Left renal cortex interstitium (tissue), 4 donors: ENCODE measurements at regions not wholly inside any gene's neighbourhood (a gene's known extent, or its start where the extent isn't known, plus 50 kb on each side); places are given as distances from the start of the nearest gene placed in this dataset.
A peak's percentile ranks its signal among the peaks of the same experiment; 100 is the strongest.
"Not testable (repeated sequence)": the region's sequence is repeated elsewhere in the genome, so short reads cannot be mapped to it uniquely, and the experiment has no call there.

Experiments
- DNase-seq, 4 donors: peaks; one replicate each; pipeline ENCODE4 v3.0.0-alpha.2; 2013; ENCODE audit warnings: low read depth in 4 of 4, low spot score in 2 of 4, missing footprints in 1 of 4

DNA sequence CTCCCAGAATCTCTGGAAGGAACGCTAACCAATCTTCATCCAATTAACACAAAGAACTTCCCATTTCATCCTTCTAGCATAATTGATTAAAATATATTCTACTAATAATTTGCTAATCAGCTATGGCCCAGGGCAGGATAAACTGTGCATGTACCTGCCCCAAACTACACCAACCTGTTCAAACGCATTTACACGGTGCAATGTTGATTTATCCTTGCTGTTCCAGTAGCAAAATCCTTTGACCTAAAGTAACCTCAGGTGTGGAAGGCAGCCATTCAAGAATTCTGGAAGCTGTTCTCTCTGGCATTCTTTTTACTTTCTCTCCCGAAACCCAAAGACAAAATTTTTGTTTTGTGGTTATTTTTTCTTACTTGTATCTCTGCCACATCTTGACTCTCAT, 309.4 kb downstream of the ZNF674 start:
- no peak for DNase-seq

DNA sequence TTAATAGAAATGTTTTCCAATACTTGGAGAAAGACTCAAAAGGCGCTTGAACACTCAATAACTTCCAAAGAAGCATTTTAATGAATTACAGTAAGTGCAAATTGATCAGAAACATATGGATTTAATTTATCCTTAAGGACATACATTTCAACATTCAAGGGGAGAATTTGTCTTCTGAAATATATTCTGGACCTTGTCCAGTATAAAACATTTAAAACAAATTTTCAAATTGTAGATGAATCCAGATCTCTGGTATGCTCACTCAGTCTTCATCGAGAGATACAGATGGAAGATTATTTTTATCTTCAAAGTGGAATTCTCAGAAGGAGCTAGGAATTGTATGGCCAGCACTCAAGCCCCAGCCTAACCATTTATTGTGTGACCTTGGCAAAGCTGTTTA, 310.4 kb downstream of the ZNF674 start:
- no peak for DNase-seq

DNA sequence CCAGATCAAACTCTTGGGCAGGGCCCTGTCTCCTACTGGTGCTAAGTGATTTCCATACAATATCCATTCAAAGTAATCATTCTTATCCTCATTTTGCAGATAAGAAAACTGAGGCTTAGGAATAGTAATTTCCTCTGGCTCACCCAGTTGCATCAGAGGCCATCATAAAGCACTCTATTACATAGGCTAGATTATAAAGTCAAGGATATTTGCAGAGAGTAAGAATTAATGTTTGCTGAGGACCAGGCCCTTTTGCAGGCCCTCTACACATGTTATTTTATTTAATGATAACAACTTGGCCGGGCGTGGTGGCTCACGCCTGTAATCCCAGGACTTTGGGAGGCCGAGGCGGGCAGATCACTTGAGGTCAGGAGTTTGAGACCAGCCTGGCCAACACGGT, 316.8 kb downstream of the ZNF674 start:
- DNase-seq = no peak

DNA sequence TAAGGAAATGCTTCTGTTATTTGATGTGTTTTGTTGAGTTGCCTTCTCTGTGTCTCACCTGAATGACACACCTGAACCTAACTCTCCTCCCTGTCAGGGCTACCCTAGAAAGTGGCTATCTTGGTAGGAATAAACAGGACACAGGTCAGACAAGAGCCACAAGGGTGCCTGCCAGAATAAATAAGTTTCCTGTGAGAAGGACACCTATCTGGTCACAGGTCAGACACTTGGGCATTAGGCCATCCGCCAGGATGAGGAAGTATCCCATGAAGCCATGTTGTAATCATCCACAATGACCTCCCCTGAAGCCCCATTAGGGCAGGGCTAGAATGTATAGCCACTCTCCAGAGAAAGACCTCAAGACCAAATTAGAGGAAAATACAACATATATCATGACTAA, 318.8 kb downstream of the ZNF674 start:
- DNase-seq = no peak

DNA sequence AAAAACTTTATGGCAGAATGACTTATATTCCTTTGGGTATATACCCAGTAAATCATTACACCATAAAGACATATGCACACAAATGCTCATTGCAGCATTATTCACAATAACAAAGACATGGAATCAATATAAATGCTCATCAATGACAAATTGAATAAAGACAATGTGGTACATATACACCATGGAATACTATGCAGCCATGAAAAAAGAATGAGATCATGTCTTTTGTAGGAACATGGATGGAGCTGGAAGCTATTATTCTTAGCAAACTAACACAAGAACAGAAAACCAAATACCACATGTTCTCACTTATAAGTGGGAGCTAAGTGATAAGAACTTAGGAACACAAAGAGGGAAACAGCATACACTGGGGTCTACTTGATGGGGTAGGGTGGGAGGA, 321.7 kb downstream of the ZNF674 start:
- not testable (repeated sequence) for DNase-seq

DNA sequence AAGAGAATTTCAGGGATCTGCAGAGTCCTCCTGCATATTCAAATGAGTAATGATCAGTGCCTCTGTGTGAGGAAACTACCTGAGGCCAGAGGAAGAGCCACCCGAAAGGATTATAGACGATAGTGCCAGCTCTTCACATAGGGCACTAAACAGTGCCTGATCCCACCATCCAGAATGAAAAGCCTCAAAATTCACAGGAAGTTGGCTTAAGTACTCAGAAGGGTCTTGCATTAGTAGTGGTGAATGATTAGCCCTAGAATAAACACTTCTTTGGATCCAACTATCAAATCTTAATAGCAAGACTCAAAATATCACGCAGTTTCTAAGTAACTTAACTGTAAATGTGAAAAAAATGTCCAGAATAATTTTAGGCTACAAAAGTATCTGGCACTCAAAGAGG, 324.4 kb downstream of the ZNF674 start:
- no peak for DNase-seq

DNA sequence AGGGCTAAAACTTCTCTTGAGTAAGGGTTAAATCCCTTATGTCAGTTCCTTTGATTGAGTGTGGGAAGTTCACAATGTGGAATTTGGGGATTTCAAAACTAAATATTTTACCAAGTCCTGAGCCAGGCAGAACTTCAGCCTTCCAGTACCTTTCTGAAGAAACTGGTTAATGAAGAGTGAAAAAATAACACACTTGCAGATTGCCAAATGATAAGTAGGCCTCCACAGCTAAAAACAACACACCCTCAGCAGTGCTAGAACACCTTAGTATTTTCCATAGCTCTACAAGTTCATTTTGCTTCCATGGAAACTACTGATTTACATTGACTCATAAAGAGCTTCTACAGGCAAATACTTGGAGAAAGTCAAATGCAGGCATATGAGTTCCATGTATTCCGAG, 326.8 kb downstream of the ZNF674 start:
- no peak for DNase-seq

DNA sequence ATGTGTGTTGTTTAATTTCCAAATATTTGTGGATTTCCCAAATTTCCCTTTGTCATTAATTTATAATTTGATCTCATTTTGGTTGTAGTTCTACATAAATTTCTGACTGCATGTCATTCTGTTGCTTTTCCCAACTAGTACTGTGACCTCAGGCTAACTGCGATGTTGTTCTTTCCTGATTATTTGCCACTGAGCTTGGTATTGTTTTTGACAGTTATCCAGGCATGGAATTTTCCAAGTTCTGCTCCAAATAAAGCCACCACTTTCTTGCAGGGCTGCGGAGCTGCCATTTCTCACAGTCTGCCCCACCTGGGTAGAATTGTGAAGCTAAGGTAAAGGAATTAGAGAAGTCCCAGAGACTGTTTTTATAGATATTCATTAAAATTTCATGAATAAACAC, 328.8 kb downstream of the ZNF674 start:
- no peak for DNase-seq

DNA sequence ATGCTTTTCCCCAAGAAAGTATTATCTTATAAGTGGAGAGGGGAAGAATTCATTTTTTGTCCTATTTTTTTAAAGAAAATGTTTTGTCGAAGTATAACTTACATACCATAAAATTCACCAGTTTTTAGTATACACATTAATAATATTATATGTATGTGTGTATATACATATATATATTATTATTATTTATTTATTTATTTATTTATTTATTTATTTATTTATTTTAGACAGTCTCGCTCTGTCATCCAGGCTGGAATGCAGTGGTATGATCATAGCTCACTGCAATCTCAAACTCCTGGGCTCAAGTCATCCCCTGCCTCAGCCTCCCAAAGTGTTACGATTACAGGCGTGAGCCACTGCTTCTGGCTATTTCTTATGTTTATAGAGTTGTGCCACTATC, 334.1 kb downstream of the ZNF674 start:
- DNase-seq = no peak

DNA sequence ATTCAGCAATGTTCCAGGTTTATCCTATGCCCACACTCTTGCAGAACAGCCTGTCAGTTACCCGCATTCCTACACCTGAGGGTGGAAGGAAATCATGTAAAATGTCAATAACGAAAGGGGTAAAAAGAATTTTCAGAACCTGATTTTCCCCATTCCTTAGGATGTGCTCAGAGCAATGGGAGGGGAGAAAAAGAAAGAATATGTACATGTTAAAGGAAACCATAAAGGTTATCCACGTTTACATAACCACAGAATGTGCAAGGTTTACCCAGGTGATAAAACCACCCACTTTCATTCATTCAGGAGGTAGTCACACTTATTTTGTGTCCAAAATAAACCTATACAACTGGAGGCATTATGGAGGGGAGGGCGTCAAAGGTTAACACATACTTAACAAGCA, 335.5 kb downstream of the ZNF674 start:
- DNase-seq = no peak

DNA sequence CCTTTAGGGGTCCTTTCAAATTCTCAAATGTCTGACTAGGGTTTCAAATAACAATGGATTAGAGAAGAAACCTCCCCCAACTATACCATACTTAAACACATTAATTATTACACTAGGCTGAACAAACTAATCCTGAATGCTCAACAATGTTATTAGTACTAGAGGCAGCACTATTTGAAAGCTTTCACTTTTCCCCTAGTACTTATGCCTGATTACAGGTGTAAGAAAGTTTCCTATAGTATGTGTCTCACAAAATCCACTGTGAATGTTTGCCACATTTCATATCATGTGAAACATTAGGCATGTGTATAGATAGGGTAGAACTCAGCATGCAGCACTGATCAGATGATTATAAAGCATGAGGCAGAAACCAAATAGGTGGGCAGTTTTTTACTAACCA, 336.2 kb downstream of the ZNF674 start:
- no peak for DNase-seq

DNA sequence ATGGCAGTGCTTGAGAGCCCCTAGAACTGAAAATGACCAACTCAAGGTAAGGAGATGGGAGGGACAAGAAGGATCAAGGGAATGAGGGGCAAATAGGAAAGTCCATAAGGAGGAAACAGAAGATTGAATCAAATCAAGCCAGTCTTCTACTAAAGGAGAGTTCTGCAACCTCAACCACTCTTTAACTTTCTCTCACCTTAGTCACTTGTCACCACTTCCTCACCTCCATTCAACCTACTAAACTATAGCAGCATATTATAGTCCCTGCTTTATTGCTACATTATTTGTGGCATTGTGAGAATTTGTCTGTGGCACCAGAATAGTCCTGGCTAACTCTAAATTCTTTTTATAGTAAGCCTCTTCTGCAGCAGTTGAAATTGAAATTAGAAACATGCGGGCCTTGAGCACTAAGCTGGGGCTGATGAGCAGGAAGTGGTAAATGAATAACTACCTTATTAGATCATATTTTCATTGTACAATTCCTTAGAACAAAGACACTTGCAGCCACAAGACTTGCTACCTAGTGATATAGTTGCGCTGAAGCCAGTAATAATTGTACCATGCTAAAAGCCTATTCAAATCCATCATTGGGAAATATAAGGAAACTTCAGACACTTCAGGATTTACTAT, 336.9 kb downstream of the ZNF674 start:
- DNase-seq = no peak

DNA sequence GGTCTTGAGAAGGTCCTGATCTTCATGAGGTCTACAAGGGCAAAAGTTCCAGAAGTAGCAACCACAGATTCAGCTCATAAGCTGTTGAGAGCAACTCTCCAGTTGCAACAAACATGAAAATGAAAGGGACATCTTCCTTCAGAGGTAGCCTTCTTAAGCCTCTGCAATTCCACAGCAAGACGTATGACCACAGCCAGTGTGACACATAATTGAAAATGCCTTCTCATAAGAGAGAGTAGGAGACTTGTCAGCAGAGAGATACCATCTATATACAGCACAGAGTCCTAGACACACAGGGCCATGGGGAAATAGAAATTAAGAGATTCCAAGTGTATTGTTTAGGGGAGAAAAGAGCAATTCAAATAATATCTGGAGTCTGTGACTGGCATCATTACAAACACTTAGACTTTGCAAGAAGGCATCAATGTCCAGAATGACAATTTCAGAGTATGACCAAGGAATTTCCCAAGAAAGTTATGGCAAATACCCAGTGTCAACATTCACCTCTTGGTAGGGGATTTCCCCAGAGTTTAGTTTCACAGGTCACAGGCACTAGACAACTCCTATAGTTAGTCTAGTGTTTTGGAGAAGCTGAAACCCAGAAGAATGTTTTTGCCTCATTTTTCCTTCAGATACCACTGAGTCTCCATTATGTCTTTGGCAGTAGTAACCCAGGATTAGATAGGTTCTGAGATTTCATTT, 340.3 kb downstream of the ZNF674 start:
- DNase-seq = no peak

DNA sequence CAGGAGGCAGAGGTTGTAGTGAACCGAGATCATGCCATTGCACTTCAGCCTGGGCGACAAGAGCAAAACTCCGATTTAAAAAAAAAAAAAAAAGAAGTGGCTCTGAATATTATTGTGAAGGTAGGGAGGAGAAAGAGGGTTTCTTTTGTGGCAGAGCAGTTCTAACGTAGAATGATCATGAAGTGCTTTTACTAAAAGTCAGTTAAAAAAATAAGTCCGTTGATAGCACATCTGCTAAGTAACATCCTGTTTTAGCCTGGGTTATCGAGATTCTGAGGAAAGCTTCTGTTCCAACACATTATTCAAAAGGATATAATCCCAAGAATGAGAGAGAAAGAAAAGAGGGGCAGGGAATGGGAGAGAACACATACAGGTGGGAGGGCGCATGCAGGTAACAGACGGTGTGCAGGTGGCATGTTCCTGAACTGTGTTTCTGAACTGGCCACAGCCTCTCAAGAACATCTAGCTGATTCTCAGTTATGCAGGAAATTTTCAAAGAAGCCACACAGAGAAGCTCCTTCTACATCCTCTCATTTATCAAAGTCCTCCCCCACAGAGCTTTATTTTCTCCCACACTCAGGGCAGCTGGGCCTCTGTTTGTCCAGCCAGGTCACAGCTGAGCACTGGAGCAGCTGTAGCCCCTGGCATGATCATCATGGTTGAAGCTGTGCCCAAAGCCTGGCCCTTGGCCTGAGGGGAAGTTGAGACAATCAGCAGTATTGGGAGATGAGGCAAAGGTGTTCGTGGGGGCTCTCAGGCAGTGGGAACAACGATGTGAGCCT, 342.3 kb downstream of the ZNF674 start:
- no peak for DNase-seq

DNA sequence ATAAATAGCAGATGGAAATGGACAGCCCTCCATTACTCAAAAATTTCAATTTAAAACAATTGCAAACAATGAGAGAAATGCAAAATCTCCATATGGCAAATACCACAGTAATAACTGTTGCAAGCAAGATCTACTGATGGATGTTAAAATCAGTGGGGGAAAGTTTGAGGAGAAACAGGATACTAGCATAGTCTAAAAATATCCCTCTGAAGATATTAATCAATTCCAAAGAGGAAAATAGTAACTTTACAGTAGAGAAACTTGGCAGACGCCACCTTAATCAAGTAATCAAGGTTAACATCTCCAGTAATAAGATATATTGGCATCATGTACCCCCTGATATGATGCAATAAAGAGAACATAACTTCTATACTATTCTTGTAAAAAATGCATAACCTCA, 344.8 kb downstream of the ZNF674 start:
- no peak for DNase-seq

DNA sequence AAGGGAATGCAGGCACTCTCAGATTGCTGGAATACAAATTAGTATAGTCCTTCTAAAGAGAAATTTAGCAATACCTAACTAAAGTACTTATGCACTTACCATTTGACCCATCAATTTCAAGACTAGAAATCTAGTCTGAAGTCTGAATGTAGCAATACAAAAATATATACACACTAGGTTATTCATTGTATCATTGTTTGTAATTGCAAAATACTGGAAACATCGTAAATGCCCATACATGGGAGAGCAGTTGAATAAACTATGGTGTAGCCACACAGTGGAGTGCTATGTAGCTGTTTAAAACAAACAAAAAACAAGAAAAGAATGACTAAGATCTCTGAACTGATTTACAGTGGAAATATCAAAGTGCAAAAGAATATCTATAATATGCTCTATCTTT, 346.4 kb downstream of the ZNF674 start:
- DNase-seq = no peak

DNA sequence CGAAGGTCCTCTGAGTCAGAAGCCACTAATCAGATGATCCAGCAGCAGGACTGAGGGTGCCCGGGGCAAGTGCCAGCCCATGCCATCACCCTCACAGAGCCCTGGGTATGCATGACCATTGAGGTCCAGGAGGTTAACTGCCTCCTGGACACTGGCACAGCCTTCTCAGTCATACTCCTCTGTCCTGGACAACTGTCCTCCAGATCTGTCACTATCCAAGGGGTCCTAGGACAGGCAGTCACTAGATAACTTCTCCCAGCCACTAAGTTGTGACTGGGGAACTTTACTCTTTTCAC, 358.5 kb downstream of the ZNF674 start:
- DNase-seq = not testable (repeated sequence)

DNA sequence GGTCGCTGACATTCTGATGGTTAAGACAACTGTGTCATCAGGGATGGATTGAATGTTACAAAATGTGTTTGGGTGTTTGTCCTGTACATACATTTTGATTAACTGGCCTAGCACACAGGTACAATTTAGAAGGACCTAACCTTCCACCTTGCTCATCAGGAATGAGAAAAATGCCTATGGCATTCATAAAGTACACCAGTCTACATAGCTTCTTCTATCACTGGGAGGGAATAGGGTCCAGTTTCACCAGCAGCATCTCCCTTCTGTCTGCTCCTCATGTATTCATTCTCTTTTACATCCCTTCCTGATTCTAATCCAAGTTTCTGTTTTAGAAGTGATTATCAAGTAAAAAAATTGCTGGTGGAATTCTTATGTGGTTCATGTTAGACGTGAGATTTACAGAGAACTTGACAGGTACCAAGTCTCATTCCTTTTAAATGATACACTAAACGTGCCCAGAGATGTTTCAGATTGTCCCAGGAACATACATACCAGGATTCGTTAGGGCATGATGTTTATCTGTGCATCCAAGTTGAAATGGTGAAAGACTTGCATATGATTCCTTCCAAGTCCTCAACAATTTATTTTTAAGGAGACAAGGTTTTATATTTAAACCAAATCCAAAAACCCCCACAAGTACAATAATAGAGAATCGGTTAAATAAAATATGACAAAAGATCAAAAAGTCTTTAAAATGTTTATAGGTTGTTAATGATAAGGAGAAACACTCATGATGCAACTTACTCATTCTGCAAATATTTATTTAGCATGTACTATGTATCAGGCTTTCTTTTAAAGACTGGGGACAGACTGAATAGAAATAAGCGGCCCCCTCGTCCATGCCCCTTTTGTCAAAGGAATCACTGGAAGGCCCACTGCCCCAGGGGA, 359.1 kb downstream of the ZNF674 start:
- DNase-seq = no peak

DNA sequence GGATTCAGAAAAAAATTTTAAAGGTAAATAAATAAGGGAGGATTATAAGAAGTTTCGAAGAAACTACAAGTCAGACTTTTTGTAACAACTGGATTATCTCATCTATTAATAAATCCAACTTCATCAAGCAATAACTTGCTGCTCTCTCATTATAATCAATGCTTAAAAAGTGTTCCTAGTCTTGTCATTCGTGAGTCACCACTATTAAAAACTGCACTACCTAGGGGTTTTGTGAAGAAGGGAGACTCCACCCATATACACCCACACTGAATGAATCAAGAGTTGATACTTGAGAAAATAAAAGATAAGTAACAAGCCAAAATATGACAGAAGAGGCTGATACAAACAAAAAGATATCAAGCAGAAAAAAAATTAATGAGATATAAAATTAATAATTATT, 360.5 kb downstream of the ZNF674 start:
- DNase-seq = no peak

DNA sequence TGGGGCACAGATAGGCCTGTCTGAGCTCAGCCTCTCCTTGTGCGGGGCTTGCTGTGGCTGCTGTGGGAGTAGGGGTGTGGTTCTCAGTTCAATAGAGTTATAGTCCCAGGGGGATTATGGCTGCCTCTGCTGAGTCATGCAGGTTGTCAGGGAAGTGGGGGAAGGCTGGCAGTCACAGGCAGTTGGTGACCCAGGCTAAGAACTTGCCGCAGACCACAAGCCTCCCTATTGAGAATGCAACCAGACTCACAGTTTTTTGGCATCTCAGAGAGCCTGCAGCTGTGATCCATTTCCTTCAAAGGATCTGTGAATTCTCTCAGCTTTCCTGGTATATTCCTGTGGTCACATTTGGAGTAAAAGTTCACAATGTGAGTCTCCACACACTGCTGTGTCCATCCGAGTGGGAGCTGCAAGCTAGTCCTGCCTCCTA, 364.9 kb downstream of the ZNF674 start:
- DNase-seq = peak in 1 of 4 donors; percentile 9

DNA sequence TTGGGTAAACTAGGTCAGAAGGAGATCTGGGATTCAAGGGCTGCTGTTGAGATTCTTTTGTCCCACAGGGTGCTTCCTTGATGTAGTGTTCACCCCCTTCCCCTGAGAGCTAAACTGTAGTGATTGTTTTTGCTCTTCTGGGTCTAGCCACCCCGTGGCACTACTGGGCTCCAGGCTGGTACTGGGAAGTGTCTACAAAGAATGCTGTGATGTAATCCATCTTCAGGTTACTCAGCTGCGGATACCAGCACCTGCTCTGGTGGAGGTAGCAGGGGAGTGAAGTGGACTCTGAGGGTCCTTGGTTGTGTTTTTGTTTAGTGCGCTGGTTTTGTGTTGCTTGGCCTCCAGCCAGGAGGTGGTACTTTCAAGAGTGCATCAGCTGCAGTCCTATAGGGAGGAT, 365.5 kb downstream of the ZNF674 start:
- no peak for DNase-seq
